Colonic mucosa (tissue), 4 donors: ENCODE measurements at regions not wholly inside any gene's neighbourhood (a gene's known extent, or its start where the extent isn't known, plus 50 kb on each side); places are given as distances from the start of the nearest gene placed in this dataset.
"Not testable (repeated sequence)": the region's sequence is repeated elsewhere in the genome, so short reads cannot be mapped to it uniquely, and the experiment has no call there.

Experiments
- DNase-seq: peaks from one replicate; pipeline ENCODE4 v3.0.0-alpha.2; 2020
- H3K27ac ChIP-seq: fragments of 200-600 bp; one replicate; pipeline ENCODE4 v1.8.0; 2021
- H3K27me3 ChIP-seq: fragments of 200-600 bp; one replicate; pipeline ENCODE4 v1.8.0; 2021
- H3K36me3 ChIP-seq: fragments of 200-600 bp; one replicate; pipeline ENCODE4 v1.8.0; 2021
- H3K4me1 ChIP-seq: fragments of 200-600 bp; one replicate; pipeline ENCODE4 v1.8.0; 2021; ENCODE audit warnings: mild to moderate bottlenecking
- H3K4me3 ChIP-seq: fragments of 200-600 bp; one replicate; pipeline ENCODE4 v1.8.0; 2021
- H3K9ac ChIP-seq, 2 donors: one replicate each; pipeline ENCODE4 v1.7.0; 2013; ENCODE audit warnings: control low read depth in 2 of 2, low read depth in 2 of 2, low read length in 2 of 2
- H3K9me3 ChIP-seq: fragments of 200-600 bp; one replicate; pipeline ENCODE4 v1.8.0; 2021
- CTCF ChIP-seq: fragments of 200-600 bp; IDR thresholded peaks from one replicate; pipeline ENCODE4 v1.8.0; 2022; ENCODE audit warnings: antibody characterized with exemption, mild to moderate bottlenecking
- intact Hi-C: fragments of 100-400 bp; cut with DNase I; formaldehyde crosslinking; loops from one replicate; pipeline ENCODE4 v1.14.1; 2022
- donor health status: healthy.
- donor health status: DM: no; HTN: no; CAD: no.
- donor health status: DM: no; HTN: no; CAD: no.

- Histone ChIP-seq H3K4me3 (no peak overlapping the region), H3K27me3 (no peaks in the 10 kb centered on the region), H3K9ac (no peak overlapping the region), H3K27ac (no peak overlapping the region), H3K4me1 (no peaks in the 10 kb centered on the region), H3K36me3 (no peaks in the 10 kb centered on the region), H3K9me3 (no peaks in the 10 kb centered on the region)
- no peak for DNase-seq
- no peak for TF ChIP-seq CTCF
- intact Hi-C loops, result no loop called here
Observed at GRCh38 chr18:11480692-11481091, 128.7 kb upstream of the SLC35G4 start.

GRCh38 chr18:11479031-11479430 lies 130.4 kb upstream of the SLC35G4 start:
- DNase-seq, intact Hi-C loops, H3K27ac ChIP-seq, H3K9ac ChIP-seq, H3K36me3 ChIP-seq, H3K4me1 ChIP-seq, H3K27me3 ChIP-seq, H3K4me3 ChIP-seq, H3K9me3 ChIP-seq: not testable (repeated sequence)

- Histone ChIP-seq H3K27me3 (no peaks in the 10 kb centered on the region), H3K36me3 (no peaks in the 10 kb centered on the region), H3K9me3 (no peaks in the 10 kb centered on the region), H3K4me1 (no peaks in the 10 kb centered on the region), H3K9ac (no peak overlapping the region), H3K27ac (no peak overlapping the region), H3K4me3 (no peak overlapping the region)
- TF ChIP-seq CTCF, result no peak
- DNase-seq, result no peak
- intact Hi-C loops, result no loop called here
Observed at GRCh38 chr18:11470941-11471340, 138.5 kb upstream of the SLC35G4 start.

- H3K4me1 ChIP-seq, result no peaks in the 10 kb centered on the region
- TF ChIP-seq CTCF, result no peak
- no peak for DNase-seq
- H3K9me3 ChIP-seq, result no peaks in the 10 kb centered on the region
- intact Hi-C loops, result no loop called here
- H3K27ac ChIP-seq, result no peak overlapping the region
- no peaks in the 10 kb centered on the region for H3K27me3 ChIP-seq
- H3K36me3 ChIP-seq, result no peaks in the 10 kb centered on the region
- H3K9ac ChIP-seq, result no peak overlapping the region
- no peak overlapping the region for H3K4me3 ChIP-seq
Observed at GRCh38 chr18:11468617-11469016, 140.8 kb upstream of the SLC35G4 start.

- TF ChIP-seq CTCF, result no peak
- DNase-seq, result no peak
- Histone ChIP-seq H3K27ac (no peak overlapping the region), H3K4me3 (no peak overlapping the region), H3K9me3 (no peaks in the 10 kb centered on the region), H3K9ac (no peak overlapping the region), H3K36me3 (no peaks in the 10 kb centered on the region), H3K27me3 (no peaks in the 10 kb centered on the region), H3K4me1 (no peaks in the 10 kb centered on the region)
- intact Hi-C loops, result no loop called here
Observed at GRCh38 chr18:11468120-11468519, 141.3 kb upstream of the SLC35G4 start.

- DNase-seq, result no peak
- TF ChIP-seq CTCF, result no peak
- no peaks in the 10 kb centered on the region for H3K36me3 ChIP-seq
- H3K27me3 ChIP-seq, result no peaks in the 10 kb centered on the region
- H3K4me3 ChIP-seq, result no peak overlapping the region
- no peak overlapping the region for H3K27ac ChIP-seq
- H3K4me1 ChIP-seq, result no peaks in the 10 kb centered on the region
- no peaks in the 10 kb centered on the region for H3K9me3 ChIP-seq
- no peak overlapping the region for H3K9ac ChIP-seq
- intact Hi-C loops, result no loop called here
Observed at GRCh38 chr18:11467611-11468010, 141.8 kb upstream of the SLC35G4 start.
